Activated CD4-positive, alpha-beta T cell treated with anti-CD3 and anti-CD28 coated beads for 4 hours (primary cell): ENCODE measurements at regions not wholly inside any gene's neighbourhood (a gene's known extent, or its start where the extent isn't known, plus 50 kb on each side); places are given as distances from the start of the nearest gene placed in this dataset.

Source experiments
- DNase-seq, 2 donors: peaks; one replicate each; pipeline ENCODE4 v3.0.0-alpha.2; 2020

DNA sequence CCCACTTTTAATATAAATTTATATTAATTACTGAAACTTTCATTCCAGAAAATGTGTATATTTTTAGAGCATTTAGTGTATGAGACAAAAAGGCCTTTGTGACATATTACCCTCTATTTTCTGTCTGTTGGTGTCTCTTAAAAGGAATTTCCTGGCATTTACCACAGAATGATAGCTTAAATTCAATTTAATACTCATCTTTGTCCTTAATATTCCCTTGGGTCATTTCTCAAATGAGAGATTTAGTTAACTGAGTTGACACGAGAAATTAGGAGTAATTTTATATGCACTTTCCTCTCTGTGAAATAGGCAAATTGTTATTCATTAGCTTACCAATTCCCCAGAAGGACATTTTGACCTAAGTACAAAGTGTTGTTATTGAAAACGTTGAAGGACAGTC is 101.7 kb upstream of the CTTNBP2 start:
- no peak for DNase-seq

DNA sequence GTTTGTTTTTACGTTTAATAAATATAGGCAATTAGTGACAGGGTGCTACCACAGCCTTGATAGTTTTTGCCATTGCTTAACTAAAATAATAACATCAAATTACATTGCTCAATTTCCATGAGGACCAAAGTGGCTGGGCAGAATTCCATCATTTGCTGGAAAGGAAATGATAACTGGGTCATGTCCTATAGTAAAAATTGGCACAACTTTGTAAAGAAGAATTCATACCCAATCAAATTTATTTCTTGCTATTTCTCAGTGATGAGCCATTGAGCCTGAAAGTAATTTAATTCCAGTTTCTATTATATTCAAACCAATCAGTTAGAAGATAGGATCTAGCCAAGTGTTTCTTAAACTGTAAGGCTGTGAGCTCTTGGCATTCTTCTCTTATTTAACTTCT is 102.2 kb upstream of the CTTNBP2 start:
- DNase-seq, result no peak

DNA sequence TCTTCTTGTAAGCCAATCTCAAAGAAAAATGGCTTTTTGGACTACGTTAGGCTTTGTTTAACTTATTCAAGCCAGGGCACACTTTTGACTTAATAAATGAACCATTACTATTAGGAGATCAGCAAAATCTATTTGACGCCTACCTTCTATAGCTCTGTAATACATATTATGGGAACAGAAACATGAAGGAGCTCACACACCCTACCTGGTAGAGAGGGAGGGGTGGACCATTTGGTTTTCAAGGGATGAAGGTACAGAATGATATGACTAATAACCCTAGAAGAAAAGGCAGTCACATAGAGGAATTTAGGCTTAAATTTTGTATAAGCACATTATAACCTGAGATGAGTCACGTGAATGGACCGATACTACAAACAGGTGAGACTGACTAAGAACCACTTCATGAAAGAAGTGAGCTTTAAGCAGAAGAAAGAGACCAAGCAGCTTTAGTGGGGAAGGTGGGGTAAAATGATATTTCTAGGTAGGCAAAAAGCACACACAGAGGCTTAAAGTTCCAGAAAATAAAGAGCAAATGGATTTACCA is 106.8 kb upstream of the CTTNBP2 start:
- no peak for DNase-seq

DNA sequence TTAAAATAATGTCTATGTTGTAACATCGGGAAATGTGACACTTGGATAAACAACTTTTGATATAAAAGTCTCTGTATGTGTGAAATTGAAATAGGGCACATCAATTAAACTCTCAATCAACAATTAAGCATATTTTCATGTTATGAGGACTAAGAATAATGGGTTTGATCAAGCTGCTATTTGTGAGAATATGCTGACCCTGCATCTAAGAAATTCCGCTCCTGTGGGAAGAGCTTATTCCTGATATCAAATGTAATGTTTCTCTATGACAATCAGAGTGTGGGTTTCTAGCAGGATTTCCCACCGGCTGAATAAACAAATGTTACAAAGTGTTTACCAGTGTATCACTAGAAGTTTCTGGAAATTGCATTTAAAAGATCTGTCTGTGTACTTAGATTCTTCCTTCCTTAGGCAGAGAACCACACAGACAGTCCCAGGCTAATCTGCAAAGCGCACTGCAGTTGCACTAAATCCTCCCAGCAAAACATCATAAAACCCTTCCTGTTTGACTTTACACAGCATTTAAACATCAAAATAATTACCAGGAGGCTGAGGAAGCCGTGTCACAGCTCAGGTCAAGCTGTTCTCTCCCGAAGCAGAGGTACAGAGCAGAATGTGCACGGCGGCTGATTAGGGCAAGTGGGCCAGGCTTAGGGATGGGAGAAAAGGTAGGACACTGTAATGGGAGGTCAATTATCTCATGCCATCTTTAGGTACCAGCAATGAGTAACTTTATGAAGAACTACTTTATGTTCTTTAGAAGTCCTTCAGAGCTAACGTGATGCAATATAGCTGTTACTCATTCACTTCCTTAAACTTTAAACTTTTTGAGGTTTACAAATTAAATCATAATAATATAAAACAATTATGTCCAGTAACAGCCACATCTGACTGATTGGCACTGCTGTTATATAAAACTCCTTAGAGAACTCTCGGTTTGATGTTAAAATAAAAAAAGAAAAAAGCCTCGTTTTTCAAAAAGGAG is 109.1 kb upstream of the CTTNBP2 start:
- DNase-seq, result no peak

DNA sequence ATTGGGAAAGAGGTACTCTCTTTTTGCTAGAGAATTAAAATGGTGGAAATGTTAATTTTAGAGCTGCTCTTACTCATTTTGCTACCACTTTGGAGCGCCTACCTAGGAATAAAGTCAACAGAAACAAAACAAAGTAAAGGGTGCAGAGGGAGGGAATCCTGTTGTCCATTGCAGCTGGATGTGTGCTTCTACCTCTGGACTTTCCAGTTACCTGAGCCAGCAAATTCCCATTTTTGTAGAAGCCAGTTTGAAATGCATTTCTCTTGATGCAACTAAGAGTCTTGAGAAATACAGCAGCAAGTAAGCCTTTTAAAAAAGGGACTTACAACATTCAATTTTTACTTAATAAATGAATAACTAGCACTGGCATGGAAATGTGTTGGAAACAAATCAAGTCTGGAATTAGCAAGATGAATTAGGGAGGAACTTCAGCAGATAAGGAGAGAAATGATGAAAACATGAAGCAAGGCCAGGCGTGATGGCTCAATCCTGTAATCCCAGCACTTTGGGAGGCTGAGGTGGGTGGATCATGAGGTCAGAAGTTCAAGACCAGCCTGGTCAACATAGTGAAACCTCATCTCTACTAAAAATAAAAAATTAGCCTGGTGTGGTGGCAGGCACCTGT is 113.5 kb upstream of the CTTNBP2 start:
- no peak for DNase-seq

DNA sequence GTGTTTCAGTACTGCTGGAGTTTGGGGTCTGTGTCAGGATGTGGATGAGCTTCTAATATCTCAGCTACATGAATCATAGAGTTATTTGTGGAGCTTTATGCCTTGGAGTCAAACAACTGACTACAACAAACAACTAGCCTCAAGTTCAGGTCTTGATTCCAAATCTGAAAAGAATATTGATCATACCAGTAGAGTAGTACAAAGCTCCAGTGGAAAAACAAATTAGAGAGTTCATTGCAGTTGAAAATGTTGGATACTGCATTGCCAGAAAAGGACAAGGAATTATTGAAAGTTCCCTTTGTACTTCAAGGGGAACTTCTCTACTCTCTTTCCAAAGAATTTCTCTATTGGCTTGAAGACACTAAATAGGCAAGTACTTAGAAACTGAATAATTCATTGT is 117.6 kb upstream of the CTTNBP2 start:
- DNase-seq, result no peak

DNA sequence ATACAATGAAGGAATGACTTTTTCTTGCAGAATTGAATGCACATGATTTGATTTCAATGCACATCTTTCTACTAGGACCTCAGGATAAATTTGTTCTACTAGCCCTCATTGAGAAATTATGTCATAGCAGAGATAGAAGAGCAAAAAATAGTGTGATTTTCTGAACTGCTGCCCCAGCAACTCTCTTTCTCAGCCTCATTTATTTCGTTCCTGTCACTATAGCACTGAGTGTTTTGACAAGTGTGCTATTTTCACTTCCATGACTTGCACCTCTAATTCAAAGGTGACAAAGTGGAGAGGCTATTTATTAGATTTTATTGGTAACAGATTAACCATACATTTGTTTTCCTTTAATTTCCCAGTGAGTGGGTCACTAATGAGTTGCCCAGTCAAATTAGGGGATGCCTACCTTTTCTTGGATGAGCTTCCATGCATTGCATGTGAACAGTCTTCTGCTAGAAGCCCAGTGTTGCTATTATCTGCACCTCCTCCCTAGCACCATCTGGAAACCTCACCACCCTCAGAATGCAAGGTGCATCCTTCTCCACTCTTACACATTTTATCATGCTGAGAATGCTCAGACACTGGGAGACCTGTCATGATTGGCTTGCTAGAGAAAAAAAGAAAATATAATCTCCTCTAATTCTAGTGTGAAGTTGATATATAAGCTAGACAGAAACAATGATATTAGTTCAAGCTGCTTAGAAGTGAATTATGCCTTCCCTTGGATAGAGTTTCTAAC is 119.6 kb upstream of the CTTNBP2 start:
- DNase-seq, result no peak

DNA sequence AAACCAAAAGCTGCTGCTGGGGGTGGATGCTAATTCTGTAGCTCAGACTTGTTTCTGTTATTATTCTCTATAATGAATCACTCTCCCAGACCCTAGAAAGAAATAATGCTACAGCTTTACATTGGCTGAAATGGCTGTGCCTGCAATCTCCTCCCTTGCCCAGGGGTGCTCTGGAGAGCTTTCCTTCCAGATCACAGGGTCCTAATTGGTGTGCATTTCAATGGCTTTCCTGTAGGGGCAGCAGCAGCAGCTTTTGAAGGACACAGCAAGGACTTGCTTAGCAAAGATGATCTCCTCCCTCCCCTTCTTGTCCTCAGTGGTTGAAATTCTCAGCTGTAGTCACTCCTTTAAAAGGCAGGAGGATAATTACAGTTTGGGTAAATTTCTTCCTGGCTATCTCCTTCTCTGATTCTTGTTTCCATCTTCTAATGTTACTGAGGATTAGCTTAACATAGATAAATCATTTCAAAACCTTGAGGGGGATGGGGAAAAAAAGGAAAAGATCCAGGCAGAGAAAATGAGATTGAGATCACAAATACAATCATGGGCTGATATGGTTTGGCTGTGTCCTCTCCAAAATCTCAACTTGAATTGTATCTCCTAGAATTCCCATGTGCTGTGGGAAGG is 120.2 kb upstream of the CTTNBP2 start:
- DNase-seq, result no peak

DNA sequence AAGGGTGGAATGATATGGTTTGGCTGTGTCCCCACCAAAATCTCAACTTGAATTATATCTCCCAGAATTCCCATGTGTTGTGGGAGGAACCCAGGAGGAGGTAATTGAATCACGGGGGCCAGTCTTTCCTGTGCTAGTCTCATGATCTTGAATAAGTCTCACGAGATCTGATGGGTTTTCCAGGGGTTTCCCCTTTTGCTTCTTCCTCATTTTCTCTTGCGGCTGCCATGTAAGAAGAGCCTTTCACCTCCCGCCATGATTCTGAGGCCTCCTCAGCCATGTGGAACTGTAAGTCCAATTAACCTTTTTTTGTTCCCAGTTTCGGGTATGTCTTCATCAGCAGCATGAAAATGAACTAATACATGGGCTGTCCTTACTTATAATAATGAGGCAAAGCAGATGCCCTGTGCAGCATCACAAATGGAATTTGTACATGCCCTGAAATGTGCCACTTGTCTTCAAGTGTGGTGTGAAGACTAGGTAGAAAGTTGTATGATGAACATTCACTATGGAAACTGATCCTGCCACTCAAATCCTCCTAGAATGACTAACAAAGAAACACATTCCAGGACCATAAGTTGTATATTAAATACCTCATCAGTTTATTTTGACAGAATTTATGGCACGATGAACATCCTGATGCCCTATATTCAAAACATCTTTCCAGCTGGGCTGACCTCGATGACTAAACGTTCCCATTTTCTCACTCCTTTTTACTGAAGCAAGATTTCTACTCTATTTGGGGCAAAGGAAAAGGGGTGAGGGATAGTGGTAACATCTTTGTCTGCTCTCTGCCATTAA is 122.8 kb upstream of the CTTNBP2 start:
- DNase-seq, result no peak

DNA sequence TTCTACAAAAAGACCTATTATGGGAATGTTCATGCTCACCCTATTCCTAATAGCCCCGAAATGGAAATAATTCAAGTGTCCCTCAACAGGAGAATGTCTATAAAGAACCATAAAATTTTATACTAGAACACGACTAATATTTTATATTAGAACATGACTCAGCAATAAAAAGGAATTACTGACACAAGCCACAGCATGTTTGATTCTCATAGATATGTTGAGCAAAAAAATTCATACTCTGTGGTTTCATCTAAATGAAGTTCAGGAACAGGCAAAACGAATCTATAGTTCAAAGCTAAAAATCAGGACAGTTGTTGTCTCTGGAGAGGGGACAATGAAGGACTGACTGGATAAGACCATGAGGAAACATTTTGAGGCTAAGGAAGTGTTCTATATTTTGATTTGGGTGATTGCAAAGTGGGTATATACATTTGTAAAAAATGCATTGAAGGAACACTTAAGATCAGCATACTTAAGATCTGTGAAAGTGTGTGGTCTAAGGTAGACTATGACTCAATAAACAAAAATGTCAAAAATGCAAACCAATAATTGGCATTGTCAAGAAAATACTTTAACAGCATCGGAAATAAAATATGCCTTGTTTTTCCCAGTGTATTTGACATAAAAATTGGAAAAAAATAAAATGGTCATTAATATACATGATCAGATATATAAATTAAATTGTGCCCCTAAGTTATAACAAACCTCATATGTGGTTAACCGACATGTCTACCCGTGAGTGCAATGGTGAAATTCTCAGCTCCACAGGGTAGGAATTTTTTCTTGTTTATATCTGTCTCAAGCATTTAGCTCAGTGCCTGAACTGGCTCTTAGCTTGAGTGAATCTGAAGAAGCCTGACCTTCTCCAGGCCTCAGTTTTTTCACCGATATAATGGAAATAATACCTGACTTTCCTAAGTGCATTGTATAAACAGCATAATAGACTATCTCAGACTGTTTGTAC is 124.9 kb upstream of the CTTNBP2 start:
- no peak for DNase-seq

DNA sequence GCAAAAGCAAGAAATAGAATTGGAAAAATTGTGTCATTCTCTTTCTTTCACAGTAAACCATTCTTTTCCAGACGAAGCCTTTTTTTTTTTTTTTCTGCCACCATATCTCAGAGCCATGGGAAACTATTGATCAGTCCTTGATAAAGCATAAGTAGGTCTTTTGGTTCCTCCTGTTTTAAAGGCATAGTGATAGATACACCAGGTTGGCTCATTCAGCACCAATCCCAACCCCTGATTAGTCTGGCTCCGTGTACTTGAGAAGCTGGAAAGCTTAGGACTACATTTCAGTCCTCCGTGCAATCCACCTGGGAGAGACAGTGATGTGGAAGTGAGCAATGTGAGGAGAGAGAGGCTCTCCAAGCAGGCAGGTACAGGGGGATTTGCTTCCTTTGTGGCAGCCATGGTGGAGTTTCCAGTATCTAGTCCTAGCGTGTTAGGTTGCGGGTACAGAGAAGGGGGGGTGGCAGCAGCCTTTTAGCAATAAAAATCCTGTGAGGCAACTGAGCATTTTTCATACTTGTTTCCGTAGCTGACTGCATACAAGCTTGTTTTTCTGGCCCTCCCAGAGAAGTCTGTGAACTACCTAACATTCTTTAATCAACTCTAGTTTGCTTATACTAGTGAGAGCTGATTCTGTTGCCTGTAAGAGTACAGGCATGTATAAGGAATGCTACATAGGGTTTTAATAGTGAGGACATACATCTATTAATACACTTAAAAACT is 127.4 kb upstream of the CTTNBP2 start:
- no peak for DNase-seq

DNA sequence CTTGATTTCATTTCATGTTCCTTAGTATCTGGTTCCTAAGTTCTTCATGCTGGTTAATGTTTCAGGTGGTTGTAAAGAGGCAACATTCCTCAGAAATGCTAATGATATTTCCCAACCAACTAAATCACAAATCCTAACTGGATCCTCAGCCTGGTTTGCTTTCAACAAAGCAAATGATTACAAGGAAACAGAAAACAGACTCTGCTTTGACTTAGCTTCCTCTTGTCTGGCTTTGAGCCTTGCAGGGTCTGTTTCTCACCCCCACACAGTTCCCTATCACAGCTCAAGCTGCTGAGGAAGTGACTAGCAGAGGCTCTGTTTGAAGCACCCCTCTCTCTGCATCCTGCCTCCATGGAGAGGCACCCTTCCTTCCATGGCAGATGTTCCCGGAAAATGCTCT is 130.2 kb upstream of the CTTNBP2 start:
- DNase-seq, result no peak

DNA sequence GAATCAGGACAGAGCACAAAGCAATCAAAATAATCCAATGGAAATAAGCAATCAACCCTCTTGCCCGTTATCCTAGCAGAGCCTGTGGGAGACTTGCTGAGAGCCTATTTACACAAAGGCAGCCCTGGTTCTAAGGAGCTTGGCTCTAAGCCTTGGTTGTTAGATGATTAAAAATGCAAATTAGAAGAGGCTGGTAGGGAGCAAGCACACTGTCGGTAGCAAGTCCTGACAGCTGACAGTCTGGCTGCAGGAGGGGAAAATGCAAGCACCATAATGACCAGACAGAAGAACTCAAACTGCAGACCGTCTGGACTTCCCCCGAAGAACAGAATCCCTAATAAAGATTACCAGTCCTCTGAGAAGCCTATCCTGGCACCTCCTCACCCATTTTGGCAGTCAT is 131.8 kb upstream of the CTTNBP2 start:
- no peak for DNase-seq

DNA sequence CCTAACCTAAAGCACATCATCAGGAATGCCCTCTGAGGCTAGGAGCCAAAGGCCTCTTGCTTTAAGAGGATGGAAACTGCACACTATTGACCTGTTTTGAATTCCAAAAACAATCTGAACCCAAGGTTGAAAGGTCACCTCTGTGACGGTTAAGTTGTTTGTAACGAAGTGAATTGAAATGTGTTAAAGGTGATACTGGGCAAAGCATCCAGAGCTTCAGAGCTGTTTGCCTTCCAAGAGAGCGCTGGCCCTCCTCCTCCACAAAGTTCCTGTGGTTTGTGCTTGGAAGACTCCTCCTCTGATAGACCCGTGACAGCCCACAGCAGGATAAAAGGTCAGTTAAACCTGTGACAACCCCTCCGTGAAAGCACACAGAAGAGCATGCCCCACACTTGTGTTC is 133.7 kb upstream of the CTTNBP2 start:
- DNase-seq, result no peak

DNA sequence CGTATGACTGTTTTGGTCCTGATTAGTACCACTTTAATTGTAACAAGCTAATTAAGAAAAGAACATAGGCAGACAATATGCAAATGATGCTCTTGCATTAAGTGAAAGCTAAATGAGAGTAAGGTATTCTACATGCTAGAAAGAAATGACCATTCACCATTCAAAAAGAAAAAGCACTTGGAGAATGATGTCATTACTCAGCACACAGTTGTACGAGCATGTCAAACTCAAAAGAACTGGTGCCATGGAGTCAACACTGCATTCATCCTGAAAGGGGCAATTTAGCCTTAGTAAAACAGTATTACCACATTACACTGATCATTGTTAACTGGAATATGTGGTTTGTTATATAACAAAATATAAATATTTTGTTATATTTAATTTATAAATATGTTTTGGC is 136.2 kb upstream of the CTTNBP2 start:
- no peak for DNase-seq

DNA sequence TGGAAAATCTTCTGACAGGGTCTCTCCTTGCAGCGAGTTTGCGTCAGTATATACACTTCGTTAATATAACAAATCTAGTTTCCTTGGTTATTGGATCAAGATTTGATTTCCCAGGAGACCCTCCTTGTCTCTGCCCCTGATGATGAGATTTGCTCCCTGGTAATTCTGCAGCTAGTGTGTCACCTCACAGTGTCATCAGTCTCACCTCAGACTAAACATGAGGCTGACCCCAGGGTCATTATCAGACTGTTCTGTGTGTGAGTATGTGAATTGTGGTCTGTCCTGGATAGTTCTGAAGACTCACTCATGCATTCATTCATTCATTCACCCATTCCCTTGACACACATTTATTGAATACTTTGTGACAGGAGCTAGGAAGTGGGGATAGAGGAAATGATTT is 138.4 kb upstream of the CTTNBP2 start:
- DNase-seq, result no peak

DNA sequence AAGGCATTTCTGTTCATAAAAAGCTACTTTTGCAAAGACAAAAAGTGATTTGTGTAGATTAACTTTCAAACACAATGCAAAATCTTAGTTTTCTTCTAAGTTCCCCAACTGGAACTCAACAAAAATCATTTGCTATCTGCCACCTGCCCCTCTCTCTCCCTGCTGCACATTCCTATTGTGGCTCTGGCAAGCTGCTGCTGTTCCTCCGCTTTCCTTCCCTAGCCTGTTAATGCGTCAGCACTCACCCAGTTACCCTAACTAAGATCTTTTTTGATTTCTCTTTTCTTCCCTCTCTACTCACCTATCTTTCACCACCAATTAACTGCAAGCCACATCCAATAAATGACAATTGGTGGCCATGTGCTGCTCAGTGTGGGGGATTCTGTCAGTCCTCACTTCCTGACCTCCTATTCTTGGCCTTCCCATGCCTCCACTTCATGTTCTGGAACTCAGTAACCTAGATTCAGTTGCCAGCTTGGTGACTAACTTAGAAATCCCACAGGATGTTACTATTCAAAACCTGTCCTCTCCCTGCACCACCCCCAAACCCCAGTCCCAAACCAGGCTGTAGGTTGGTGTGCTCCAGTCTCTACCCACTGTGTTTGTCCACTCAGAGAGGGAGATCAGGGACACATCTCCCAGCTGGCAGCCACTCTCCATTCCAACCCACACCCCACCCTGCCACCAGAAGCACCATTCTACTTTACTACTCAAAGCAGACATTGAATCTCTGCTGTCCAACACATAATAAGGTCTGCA is 140.2 kb upstream of the CTTNBP2 start:
- DNase-seq, result no peak

DNA sequence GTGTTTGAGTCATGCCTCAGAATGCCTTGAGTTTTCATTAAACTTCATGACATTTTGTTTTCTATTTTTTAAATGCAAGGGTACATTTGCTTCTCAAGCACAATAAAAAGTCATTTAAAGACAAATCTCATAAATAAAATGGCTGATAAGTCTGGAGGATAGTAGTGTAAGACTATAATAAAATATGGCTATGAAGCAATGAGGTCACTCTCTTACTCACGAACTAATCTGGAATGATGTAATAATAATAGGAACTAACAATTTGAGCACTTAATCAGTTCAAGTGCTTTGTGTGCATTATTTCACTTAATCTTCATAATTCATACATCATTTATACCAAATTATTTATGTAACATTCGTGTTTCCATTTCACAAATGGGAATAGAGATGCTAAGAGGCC is 149.3 kb upstream of the CTTNBP2 start:
- no peak for DNase-seq

DNA sequence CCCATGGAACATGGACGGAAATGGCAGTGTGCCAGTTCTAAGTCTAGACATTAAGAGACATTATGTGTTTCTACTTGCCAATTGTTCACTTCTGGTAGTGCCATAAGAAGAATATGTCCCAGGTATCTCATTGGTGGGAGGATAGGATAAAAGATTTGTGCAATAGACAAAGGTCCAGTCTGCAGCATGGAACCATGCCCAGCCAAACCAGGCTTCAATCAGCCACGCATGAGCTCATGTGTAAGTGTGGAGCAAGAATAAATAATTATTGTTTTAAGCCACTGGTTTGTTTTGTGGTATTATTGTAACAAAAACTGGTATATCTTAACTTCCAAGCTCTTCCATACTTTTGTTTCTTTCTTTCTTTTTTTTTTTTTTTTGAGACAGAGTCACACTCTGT is 153.6 kb upstream of the CTTNBP2 start:
- DNase-seq, result no peak
